GM12878 (cell line): ENCODE measurements at regions not wholly inside any gene's neighbourhood (a gene's known extent, or its start where the extent isn't known, plus 50 kb on each side); places are given as distances from the start of the nearest gene placed in this dataset.
A peak's percentile ranks its signal among the peaks of the same experiment; 100 is the strongest.

Source experiments
- CREM ChIP-seq: IDR thresholded peaks from 2 replicates; pipeline ENCODE4 v1.6.1; 2014; ENCODE audit warnings: antibody characterized with exemption, low read depth
- FOXK2 ChIP-seq: fragments of 450-650 bp; IDR thresholded peaks from 2 replicates; pipeline ENCODE4 v1.6.1; 2017; ENCODE audit warnings: mild to moderate bottlenecking, moderate library complexity
- HCFC1 ChIP-seq: fragments of 150-350 bp; IDR thresholded peaks from 2 replicates; pipeline ENCODE4 v1.6.1; 2014; ENCODE audit warnings: low read length
- IKZF2 ChIP-seq, 2 experiments: fragments of 450-650 bp; IDR thresholded peaks; 2 replicates each; pipeline ENCODE4 v1.6.1; 2017; ENCODE audit warnings: mild to moderate bottlenecking in 2 of 2, moderate library complexity in 2 of 2
- IRF5 ChIP-seq: fragments of 450-650 bp; IDR thresholded peaks from 2 replicates; pipeline ENCODE4 v1.6.1; 2017; ENCODE audit warnings: borderline replicate concordance
- MYB ChIP-seq: fragments of 150-350 bp; IDR thresholded peaks from 2 replicates; pipeline ENCODE4 v1.6.1; 2014; ENCODE audit warnings: mild to moderate bottlenecking, low read depth, low read length, borderline replicate concordance
- RB1 ChIP-seq: fragments of 450-650 bp; formaldehyde crosslinking; IDR thresholded peaks from 2 replicates; pipeline ENCODE4 v1.6.1; 2017; ENCODE audit warnings: mild to moderate bottlenecking, borderline replicate concordance
- SREBF2 ChIP-seq: IDR thresholded peaks from 2 replicates; pipeline ENCODE4 v1.6.1; 2012; ENCODE audit warnings: mild to moderate bottlenecking, low read length
- USF2 ChIP-seq: IDR thresholded peaks from 2 replicates; pipeline ENCODE4 v1.6.1; 2011; ENCODE audit warnings: low read depth, low read length, improper control_type of control experiment, borderline replicate concordance
- ZBTB33 ChIP-seq: fragments of 450-650 bp; IDR thresholded peaks from 2 replicates; pipeline ENCODE4 v1.6.1; 2017; ENCODE audit warnings: mild to moderate bottlenecking
- ZNF687 ChIP-seq: fragments of 450-650 bp; IDR thresholded peaks from 2 replicates; pipeline ENCODE4 v1.6.1; 2017; ENCODE audit warnings: mild to moderate bottlenecking, moderate library complexity
- TF ChIP-seq, protein P1 (sequence below): fragments of 450-650 bp; IDR thresholded peaks from 2 replicates; pipeline ENCODE4 v1.6.1; 2017; ENCODE audit warnings: mild to moderate bottlenecking, low read depth, inconsistent platforms; ENCODE audit not compliant: poor library complexity, severe bottlenecking
- TF ChIP-seq, protein P2 (sequence below): IDR thresholded peaks from 2 replicates; pipeline ENCODE4 v1.6.1; 2012; ENCODE audit warnings: improper control_type of control experiment, low read depth, low read length; ENCODE audit not compliant: insufficient replicate concordance

DNA sequence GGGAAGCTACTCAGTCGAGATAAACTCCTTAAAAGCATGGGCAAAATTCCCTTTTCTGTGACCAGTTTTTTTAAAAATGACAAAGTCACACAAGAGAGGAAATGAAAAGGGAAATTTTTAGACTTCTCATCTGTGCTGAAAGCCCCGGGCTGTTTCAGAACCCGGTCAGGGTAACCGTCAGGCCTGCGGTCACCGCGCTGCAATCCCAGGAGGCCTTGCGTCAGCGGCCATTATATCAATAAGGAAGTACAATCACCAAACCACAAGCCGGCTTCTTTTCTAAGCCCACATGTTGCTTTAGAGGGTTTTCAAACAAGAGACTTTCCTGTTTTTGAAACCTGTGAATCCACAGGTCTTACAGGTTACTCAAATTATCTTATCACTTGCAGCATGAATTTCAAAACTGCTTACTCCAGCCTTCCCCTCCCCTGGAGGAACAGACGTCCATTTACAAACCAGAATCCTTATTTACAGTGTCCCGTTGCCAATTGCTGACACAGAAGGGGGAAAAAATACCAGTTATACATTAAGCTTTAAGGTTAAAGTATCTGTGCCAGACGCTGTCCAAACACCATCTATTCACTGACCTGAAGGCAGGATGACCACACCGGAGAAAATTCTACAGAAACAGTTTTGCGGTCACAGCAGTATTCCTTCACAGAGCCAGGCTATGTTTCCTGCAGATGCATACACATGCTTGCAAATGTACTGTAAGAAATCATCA is 165.3 kb downstream of the TOMM20 start (continued):
- no peak for TF ChIP-seq IRF5
- peak; percentile 96 for TF ChIP-seq ZNF687
- peak; percentile 92 for TF ChIP-seq CREM
- peak; percentile 86 to 88 for TF ChIP-seq IKZF2 (IDR thresholded peaks at IDR 0.05)
- TF ChIP-seq ZBTB33, result no peak
- no peak for TF ChIP-seq SREBF2
- TF ChIP-seq, protein P1, sequence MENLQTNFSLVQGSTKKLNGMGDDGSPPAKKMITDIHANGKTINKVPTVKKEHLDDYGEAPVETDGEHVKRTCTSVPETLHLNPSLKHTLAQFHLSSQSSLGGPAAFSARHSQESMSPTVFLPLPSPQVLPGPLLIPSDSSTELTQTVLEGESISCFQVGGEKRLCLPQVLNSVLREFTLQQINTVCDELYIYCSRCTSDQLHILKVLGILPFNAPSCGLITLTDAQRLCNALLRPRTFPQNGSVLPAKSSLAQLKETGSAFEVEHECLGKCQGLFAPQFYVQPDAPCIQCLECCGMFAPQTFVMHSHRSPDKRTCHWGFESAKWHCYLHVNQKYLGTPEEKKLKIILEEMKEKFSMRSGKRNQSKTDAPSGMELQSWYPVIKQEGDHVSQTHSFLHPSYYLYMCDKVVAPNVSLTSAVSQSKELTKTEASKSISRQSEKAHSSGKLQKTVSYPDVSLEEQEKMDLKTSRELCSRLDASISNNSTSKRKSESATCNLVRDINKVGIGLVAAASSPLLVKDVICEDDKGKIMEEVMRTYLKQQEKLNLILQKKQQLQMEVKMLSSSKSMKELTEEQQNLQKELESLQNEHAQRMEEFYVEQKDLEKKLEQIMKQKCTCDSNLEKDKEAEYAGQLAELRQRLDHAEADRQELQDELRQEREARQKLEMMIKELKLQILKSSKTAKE, result peak; percentile 97
- TF ChIP-seq, protein P2, sequence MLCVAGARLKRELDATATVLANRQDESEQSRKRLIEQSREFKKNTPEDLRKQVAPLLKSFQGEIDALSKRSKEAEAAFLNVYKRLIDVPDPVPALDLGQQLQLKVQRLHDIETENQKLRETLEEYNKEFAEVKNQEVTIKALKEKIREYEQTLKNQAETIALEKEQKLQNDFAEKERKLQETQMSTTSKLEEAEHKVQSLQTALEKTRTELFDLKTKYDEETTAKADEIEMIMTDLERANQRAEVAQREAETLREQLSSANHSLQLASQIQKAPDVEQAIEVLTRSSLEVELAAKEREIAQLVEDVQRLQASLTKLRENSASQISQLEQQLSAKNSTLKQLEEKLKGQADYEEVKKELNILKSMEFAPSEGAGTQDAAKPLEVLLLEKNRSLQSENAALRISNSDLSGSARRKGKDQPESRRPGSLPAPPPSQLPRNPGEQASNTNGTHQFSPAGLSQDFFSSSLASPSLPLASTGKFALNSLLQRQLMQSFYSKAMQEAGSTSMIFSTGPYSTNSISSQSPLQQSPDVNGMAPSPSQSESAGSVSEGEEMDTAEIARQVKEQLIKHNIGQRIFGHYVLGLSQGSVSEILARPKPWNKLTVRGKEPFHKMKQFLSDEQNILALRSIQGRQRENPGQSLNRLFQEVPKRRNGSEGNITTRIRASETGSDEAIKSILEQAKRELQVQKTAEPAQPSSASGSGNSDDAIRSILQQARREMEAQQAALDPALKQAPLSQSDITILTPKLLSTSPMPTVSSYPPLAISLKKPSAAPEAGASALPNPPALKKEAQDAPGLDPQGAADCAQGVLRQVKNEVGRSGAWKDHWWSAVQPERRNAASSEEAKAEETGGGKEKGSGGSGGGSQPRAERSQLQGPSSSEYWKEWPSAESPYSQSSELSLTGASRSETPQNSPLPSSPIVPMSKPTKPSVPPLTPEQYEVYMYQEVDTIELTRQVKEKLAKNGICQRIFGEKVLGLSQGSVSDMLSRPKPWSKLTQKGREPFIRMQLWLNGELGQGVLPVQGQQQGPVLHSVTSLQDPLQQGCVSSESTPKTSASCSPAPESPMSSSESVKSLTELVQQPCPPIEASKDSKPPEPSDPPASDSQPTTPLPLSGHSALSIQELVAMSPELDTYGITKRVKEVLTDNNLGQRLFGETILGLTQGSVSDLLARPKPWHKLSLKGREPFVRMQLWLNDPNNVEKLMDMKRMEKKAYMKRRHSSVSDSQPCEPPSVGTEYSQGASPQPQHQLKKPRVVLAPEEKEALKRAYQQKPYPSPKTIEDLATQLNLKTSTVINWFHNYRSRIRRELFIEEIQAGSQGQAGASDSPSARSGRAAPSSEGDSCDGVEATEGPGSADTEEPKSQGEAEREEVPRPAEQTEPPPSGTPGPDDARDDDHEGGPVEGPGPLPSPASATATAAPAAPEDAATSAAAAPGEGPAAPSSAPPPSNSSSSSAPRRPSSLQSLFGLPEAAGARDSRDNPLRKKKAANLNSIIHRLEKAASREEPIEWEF, result peak; percentile 93
- no peak; the same call in 1 of the 2 replicates for TF ChIP-seq FOXK2
- 0 out of 2 replicates have a peak, but pooled peaks have one; percentile 31 for TF ChIP-seq HCFC1
- TF ChIP-seq MYB, result peak; percentile 96
- TF ChIP-seq RB1, result no peak
- TF ChIP-seq USF2, result peak; percentile 8; the same call in 1 of the 2 replicates
